Activated CD8-positive, alpha-beta T cell treated with anti-CD3 and anti-CD28 coated beads for 36 hours (primary cell): ENCODE measurements at regions not wholly inside any gene's neighbourhood (a gene's known extent, or its start where the extent isn't known, plus 50 kb on each side); places are given as distances from the start of the nearest gene placed in this dataset.

Experiments
- ATAC-seq: fragments of 200-7000 bp; cut with Tn5 transposase; one replicate; pipeline ENCODE4 v1.10.0; 2021; ENCODE audit warnings: mild to moderate bottlenecking, moderate library complexity
- CTCF ChIA-PET: fragments of 350-600 bp; sonication (Branson Sonifier 250); formaldehyde crosslinking; loops from one replicate; lab custom pipeline; 2021; ENCODE audit warnings: antibody characterized with exemption; lab: Charles Lee
- POLR2A ChIA-PET: fragments of 350-600 bp; sonication (Branson Sonifier 250); formaldehyde crosslinking; loops from one replicate; lab custom pipeline; 2021; ENCODE audit warnings: antibody characterized with exemption; lab: Charles Lee
- DNase-seq: peaks from one replicate; pipeline ENCODE4 v3.0.0-alpha.2; 2020
- H3K27ac Mint-ChIP-seq: one replicate; pipeline ENCODE4 v1.8.0; 2021; ENCODE audit warnings: mild to moderate bottlenecking, mixed read lengths
- H3K27me3 Mint-ChIP-seq: one replicate; pipeline ENCODE4 v1.8.0; 2021; ENCODE audit warnings: mixed read lengths
- H3K36me3 Mint-ChIP-seq: one replicate; pipeline ENCODE4 v1.8.0; 2021; ENCODE audit warnings: low read depth, mixed read lengths
- H3K4me1 Mint-ChIP-seq: one replicate; pipeline ENCODE4 v1.8.0; 2021; ENCODE audit warnings: low read depth, mixed read lengths
- H3K4me3 Mint-ChIP-seq: one replicate; pipeline ENCODE4 v1.8.0; 2021; ENCODE audit warnings: mild to moderate bottlenecking, moderate library complexity, mixed read lengths
- H3K9me3 Mint-ChIP-seq: one replicate; pipeline ENCODE4 v1.8.0; 2021; ENCODE audit warnings: mixed read lengths
- intact Hi-C: fragments of 100-400 bp; cut with micrococcal nuclease; formaldehyde crosslinking; loops from one replicate; pipeline ENCODE4 v1.10.0; 2022
- TF ChIP-seq, protein P1 (sequence below): fragments of 200-600 bp; IDR thresholded peaks from one replicate; pipeline ENCODE4 v1.8.0; 2022; ENCODE audit warnings: antibody characterized with exemption, mild to moderate bottlenecking

DNA sequence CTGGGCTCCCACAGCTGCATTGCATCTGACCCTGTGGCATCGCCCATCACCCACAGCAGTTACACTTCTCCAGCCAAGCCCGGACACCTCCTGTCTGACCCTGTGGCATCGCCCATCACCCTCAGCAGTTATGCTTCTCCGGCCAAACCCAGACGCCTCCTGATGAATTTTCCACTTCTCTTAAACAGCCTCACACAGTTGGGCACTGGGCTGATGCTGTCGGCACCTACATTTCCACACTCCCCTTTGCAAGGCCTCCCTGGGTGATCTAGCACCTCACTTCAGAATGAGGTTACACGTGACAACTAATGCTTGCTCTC, 175.2 kb upstream of the ARID1B start:
- H3K27ac Mint-ChIP-seq, result no peak overlapping the region
- H3K36me3 Mint-ChIP-seq, result no peaks in the 10 kb centered on the region
- no peak for DNase-seq
- ChIA-PET CTCF (no interaction called here), POLR2A (no interaction called here)
- TF ChIP-seq, protein P1, sequence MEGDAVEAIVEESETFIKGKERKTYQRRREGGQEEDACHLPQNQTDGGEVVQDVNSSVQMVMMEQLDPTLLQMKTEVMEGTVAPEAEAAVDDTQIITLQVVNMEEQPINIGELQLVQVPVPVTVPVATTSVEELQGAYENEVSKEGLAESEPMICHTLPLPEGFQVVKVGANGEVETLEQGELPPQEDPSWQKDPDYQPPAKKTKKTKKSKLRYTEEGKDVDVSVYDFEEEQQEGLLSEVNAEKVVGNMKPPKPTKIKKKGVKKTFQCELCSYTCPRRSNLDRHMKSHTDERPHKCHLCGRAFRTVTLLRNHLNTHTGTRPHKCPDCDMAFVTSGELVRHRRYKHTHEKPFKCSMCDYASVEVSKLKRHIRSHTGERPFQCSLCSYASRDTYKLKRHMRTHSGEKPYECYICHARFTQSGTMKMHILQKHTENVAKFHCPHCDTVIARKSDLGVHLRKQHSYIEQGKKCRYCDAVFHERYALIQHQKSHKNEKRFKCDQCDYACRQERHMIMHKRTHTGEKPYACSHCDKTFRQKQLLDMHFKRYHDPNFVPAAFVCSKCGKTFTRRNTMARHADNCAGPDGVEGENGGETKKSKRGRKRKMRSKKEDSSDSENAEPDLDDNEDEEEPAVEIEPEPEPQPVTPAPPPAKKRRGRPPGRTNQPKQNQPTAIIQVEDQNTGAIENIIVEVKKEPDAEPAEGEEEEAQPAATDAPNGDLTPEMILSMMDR, result no peak
- H3K27me3 Mint-ChIP-seq, result peaks cover 5% of the 10 kb centered on the region
- intact Hi-C loops, result no loop called here
- no peaks in the 10 kb centered on the region for H3K4me1 Mint-ChIP-seq
- ATAC-seq, result no peak
- no peaks in the 10 kb centered on the region for H3K9me3 Mint-ChIP-seq
- no peak overlapping the region for H3K4me3 Mint-ChIP-seq

DNA sequence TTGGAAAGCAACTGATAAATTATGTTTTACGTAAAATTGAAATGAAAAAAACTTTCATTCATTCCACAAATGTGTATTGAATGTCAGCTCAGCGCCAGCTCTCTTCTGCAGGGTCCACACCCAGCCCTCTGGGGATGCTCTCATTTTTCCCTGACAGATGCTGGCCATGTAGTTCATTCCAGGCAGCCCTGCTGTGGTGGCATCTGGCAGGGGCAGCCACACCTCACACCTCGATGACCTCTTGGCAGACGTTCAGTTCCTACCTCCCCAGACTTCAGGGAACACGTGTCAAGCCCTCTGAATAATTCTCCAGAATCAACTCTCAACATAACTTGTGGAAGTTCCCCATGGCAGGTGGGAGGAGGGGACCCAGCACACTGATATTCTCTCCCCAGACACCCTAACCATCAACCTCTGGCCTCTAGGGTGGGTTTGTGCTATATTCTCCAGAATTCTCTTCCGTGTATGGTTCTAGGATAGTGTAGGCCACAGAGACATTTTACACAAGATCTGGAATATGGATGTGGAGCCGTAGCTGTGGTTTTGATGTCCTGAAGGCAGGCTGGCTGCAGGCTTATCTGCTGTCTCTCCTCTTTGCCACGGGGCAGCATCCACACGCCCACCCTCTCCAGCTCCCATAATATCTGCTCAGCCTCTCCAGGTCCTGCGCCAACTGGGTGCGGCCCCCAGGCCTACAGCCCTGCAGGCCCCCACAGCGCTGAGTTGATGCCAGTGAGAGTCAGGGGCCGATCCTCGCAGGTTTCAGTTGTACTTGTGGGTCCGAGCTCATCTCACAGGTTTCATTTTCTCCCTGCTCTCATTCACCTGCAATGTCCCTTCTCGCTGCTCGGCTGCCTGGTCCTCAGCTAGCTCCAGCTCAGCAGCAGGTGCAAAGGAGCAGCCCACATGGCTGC, 175.8 kb upstream of the ARID1B start:
- H3K4me3 Mint-ChIP-seq, result no peak overlapping the region
- POLR2A ChIA-PET, result no interaction called here

DNA sequence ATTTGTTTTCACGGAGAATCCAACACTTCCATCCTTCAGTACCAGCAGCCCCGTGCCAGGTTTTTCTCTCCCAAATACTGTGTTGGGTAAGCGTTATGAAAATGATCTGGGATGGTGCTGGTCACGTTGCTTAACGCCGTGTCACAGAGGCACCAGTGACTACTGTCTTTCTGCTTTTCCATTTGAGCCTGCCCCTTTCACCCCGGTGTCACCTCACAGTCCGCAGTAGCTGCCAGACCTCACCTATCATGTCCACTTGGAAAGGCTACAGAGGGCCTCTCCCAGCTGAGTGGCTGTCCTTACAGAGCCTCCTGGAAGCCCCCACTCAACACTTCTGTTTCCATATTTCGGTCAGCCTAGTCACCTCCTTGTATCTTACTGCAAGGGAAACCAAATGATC, 176.5 kb upstream of the ARID1B start:
- Mint-ChIP-seq H3K9me3 (no peaks in the 10 kb centered on the region), H3K4me3 (no peak overlapping the region), H3K4me1 (no peaks in the 10 kb centered on the region), H3K27ac (no peak overlapping the region), H3K36me3 (no peaks in the 10 kb centered on the region), H3K27me3 (peaks cover 4% of the 10 kb centered on the region)
- CTCF ChIA-PET, result no interaction called here
- no peak for DNase-seq
- ATAC-seq, result no peak
- POLR2A ChIA-PET, result no interaction called here
- TF ChIP-seq, protein P1, result no peak
- intact Hi-C loops, result no loop called here

More for the DNA sequence above, 175.8 kb upstream of the ARID1B start:
- CTCF ChIA-PET, result no interaction called here
- TF ChIP-seq, protein P1, result no peak
- intact Hi-C loops, result no loop called here
- H3K9me3 Mint-ChIP-seq, result no peaks in the 10 kb centered on the region
- H3K36me3 Mint-ChIP-seq, result no peaks in the 10 kb centered on the region
- no peak overlapping the region for H3K27ac Mint-ChIP-seq
- no peak for DNase-seq
- peaks cover 5% of the 10 kb centered on the region for H3K27me3 Mint-ChIP-seq
- H3K4me1 Mint-ChIP-seq, result no peaks in the 10 kb centered on the region
- no peak for ATAC-seq

DNA sequence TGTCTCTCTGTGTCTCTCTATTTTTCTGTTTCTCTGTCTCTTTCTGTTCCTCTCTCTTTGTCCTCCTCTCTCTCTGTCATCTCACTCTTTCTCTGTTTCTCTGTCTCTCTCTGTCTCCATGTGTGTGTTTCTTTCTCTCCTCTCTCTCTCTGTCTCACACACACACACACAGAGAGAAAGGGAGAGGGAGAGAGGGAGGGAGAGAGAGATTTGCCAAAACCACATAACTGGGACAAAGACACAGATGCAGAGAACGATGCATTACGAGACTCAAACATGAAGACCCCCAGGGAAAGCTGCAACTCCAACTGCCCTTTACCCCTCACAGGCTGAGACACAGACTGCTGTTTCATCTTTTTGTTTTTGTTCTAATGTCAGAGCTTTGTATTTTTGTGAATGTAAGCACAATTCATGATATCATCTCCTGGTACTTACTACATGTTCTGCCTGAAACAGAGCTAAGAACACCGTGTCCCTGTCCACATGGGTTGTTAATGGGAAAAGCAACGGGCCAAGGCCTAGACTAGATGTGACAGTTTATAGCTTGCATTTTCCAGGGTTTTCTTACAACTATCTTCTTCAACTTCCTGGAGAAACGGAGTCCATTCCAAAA, 177.1 kb upstream of the ARID1B start:
- H3K4me3 Mint-ChIP-seq, result no peak overlapping the region
- CTCF ChIA-PET, result no interaction called here
- TF ChIP-seq, protein P1, result no peak

DNA sequence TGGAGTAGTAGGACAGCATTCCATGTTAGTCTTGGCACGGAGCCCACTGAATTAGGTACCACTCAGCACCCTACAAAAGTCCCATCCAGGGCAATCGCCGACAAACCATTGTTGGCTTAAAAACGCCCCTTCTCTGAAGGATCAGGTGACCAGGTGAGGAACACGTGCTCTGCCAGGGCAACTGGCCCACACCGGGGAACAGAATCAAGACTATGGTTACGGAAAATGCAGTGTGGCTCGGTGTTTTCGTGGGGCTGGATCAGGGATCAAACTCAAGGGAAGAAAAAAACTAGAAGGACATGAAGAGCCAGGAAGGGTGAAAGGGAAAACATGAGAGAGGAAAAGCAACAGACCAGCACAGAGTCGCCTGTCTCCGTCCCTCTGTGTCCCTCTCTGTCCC, 177.8 kb upstream of the ARID1B start:
- no peak overlapping the region for H3K4me3 Mint-ChIP-seq
- H3K27me3 Mint-ChIP-seq, result peaks cover 2% of the 10 kb centered on the region
- H3K27ac Mint-ChIP-seq, result no peak overlapping the region
- TF ChIP-seq, protein P1, result no peak
- DNase-seq (no peak), ATAC-seq (no peak)
- POLR2A ChIA-PET, result no interaction called here
- no peaks in the 10 kb centered on the region for H3K4me1 Mint-ChIP-seq
- H3K9me3 Mint-ChIP-seq, result no peaks in the 10 kb centered on the region
- no peaks in the 10 kb centered on the region for H3K36me3 Mint-ChIP-seq
- CTCF ChIA-PET, result no interaction called here
- intact Hi-C loops, result no loop called here

More for the DNA sequence above, 177.1 kb upstream of the ARID1B start:
- DNase-seq (no peak), ATAC-seq (no peak)
- Mint-ChIP-seq H3K9me3 (no peaks in the 10 kb centered on the region), H3K27me3 (peaks cover 4% of the 10 kb centered on the region), H3K4me1 (no peaks in the 10 kb centered on the region), H3K27ac (no peak overlapping the region), H3K36me3 (no peaks in the 10 kb centered on the region)
- intact Hi-C loops, result no loop called here
- POLR2A ChIA-PET, result no interaction called here
